ENCODE measurements at regions not wholly inside any gene's neighbourhood (a gene's known extent, or its start where the extent isn't known, plus 50 kb on each side); places are given as distances from the start of the nearest gene placed in this dataset.

GRCh38 chr3:30186741-30187219 lies 419.6 kb upstream of the TGFBR2 start:
- no peaks in the 10 kb centered on the region for H3K9me3 Mint-ChIP-seq (ENCODE audit: low read depth)
- no peak for TF ChIP-seq CTCF (IDR thresholded peaks at IDR 0.05)
- DNase-seq (ENCODE audit: low spot score), result no peak
- no peak overlapping the region for H3K4me3 Mint-ChIP-seq (ENCODE audit: unreplicated experiment)
- H3K27ac Mint-ChIP-seq (ENCODE audit: unreplicated experiment), result no peak overlapping the region
- no peaks in the 10 kb centered on the region for H3K36me3 Mint-ChIP-seq (ENCODE audit: low read depth)
- no peaks in the 10 kb centered on the region for H3K27me3 Mint-ChIP-seq (ENCODE audit: low read depth)
- no peaks in the 10 kb centered on the region for H3K4me1 Mint-ChIP-seq (ENCODE audit: low read depth)

GRCh38 chr3:30187366-30187765 lies 419.0 kb upstream of the TGFBR2 start:
- no peaks in the 10 kb centered on the region for H3K4me1 Mint-ChIP-seq (ENCODE audit: low read depth)
- H3K9me3 Mint-ChIP-seq (ENCODE audit: low read depth), result no peaks in the 10 kb centered on the region
- no peaks in the 10 kb centered on the region for H3K36me3 Mint-ChIP-seq (ENCODE audit: low read depth)
- H3K4me3 Mint-ChIP-seq (ENCODE audit: unreplicated experiment), result no peak overlapping the region
- H3K27ac Mint-ChIP-seq (ENCODE audit: unreplicated experiment), result no peak overlapping the region
- no peaks in the 10 kb centered on the region for H3K27me3 Mint-ChIP-seq (ENCODE audit: low read depth)
- no peak for TF ChIP-seq CTCF (IDR thresholded peaks at IDR 0.05)
- DNase-seq (ENCODE audit: low spot score), result no peak

GRCh38 chr3:30188713-30189112 lies 417.7 kb upstream of the TGFBR2 start:
- DNase-seq (ENCODE audit: low spot score), result no peak
- Mint-ChIP-seq H3K4me1 (ENCODE audit: low read depth) (no peaks in the 10 kb centered on the region), H3K9me3 (ENCODE audit: low read depth) (no peaks in the 10 kb centered on the region), H3K36me3 (ENCODE audit: low read depth) (no peaks in the 10 kb centered on the region), H3K27me3 (ENCODE audit: low read depth) (no peaks in the 10 kb centered on the region), H3K4me3 (ENCODE audit: unreplicated experiment) (no peak overlapping the region), H3K27ac (ENCODE audit: unreplicated experiment) (no peak overlapping the region)
- no peak for TF ChIP-seq CTCF (IDR thresholded peaks at IDR 0.05)

GRCh38 chr3:30189900-30190299 lies 416.5 kb upstream of the TGFBR2 start:
- Mint-ChIP-seq H3K27me3 (ENCODE audit: low read depth) (no peaks in the 10 kb centered on the region), H3K4me3 (ENCODE audit: unreplicated experiment) (no peak overlapping the region), H3K4me1 (ENCODE audit: low read depth) (no peaks in the 10 kb centered on the region), H3K9me3 (ENCODE audit: low read depth) (no peaks in the 10 kb centered on the region), H3K27ac (ENCODE audit: unreplicated experiment) (no peak overlapping the region), H3K36me3 (ENCODE audit: low read depth) (no peaks in the 10 kb centered on the region)
- DNase-seq (ENCODE audit: low spot score), result no peak
- TF ChIP-seq CTCF (IDR thresholded peaks at IDR 0.05), result no peak

GRCh38 chr3:30193625-30194044 lies 412.8 kb upstream of the TGFBR2 start:
- no peaks in the 10 kb centered on the region for H3K4me1 Mint-ChIP-seq (ENCODE audit: low read depth)

More at GRCh38 chr3:30193625-30194044, 412.8 kb upstream of the TGFBR2 start:
- H3K27ac Mint-ChIP-seq (ENCODE audit: unreplicated experiment), result no peak overlapping the region
- H3K4me3 Mint-ChIP-seq (ENCODE audit: unreplicated experiment), result no peak overlapping the region
- no peak for TF ChIP-seq CTCF (IDR thresholded peaks at IDR 0.05)
- DNase-seq (ENCODE audit: low spot score), result no peak
- H3K9me3 Mint-ChIP-seq (ENCODE audit: low read depth), result no peaks in the 10 kb centered on the region
- H3K36me3 Mint-ChIP-seq (ENCODE audit: low read depth), result no peaks in the 10 kb centered on the region
- H3K27me3 Mint-ChIP-seq (ENCODE audit: low read depth), result no peaks in the 10 kb centered on the region
